ENCODE measurements at regions not wholly inside any gene's neighbourhood (a gene's known extent, or its start where the extent isn't known, plus 50 kb on each side); places are given as distances from the start of the nearest gene placed in this dataset.

DNA sequence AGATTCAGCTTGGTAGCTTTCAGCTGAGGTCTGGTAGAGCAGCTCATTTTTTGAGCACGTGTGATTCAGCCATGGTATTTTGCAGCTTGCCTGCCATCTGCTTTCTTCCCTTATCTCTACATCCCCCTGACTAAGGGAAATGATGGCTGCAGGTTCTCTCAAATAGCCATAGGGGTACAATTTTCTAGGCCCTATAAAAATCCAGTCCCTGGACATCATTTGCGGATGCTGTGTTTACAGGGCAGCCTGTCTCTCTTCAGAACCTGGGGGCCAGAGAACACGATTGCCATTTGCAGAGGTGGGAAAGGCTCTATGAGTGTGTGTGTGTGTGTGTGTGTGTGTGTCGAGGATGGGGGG is 442.7 kb upstream of the MEIS1 start:
- Histone ChIP-seq H3K4me1 (no peaks in the 10 kb centered on the region), H3K36me3 (no peaks in the 10 kb centered on the region), H3K9me3 (no peaks in the 10 kb centered on the region), H3K27ac (no peak overlapping the region), H3K4me3 (no peak overlapping the region), H3K27me3 (no peaks in the 10 kb centered on the region)
- no peak for ATAC-seq
- WGBS, 2 donors (ENCODE audit: low coverage in 1 of 2): 38 to 58% methylated on average over 1 to 3 of the region's 4 CpGs
- TF ChIP-seq, protein P1, sequence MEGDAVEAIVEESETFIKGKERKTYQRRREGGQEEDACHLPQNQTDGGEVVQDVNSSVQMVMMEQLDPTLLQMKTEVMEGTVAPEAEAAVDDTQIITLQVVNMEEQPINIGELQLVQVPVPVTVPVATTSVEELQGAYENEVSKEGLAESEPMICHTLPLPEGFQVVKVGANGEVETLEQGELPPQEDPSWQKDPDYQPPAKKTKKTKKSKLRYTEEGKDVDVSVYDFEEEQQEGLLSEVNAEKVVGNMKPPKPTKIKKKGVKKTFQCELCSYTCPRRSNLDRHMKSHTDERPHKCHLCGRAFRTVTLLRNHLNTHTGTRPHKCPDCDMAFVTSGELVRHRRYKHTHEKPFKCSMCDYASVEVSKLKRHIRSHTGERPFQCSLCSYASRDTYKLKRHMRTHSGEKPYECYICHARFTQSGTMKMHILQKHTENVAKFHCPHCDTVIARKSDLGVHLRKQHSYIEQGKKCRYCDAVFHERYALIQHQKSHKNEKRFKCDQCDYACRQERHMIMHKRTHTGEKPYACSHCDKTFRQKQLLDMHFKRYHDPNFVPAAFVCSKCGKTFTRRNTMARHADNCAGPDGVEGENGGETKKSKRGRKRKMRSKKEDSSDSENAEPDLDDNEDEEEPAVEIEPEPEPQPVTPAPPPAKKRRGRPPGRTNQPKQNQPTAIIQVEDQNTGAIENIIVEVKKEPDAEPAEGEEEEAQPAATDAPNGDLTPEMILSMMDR (IDR thresholded peaks at IDR 0.05): no peak
- TF ChIP-seq EP300 (IDR thresholded peaks at IDR 0.05) (no peak), POLR2AphosphoS5 (IDR thresholded peaks at IDR 0.05) (no peak), POLR2A (IDR thresholded peaks at IDR 0.05) (no peak)

GRCh38 chr2:65991381-65992197 is 443.3 kb upstream of the MEIS1 start:
- H3K27ac ChIP-seq: no peak overlapping the region

DNA sequence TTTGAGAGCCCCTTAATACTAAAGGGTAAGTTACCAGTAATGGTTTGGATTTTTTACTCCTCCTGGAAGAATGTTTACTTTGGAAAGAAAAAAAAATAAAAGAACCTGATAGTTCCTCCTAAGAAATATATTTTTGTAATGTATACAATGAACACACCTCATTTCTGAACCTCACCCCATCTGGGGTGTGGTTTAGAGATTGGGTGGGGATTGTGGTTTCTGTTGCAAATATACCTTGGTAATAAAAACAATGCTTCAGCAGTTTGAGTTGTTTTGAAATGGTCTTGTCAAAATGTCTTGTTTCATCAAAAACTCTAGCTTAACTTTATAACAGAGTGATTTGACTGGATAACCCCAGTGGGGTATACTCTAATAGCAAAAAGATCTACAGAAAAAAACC is 448.9 kb upstream of the MEIS1 start:
- H3K36me3 ChIP-seq: no peaks in the 10 kb centered on the region
- no peaks in the 10 kb centered on the region for H3K9me3 ChIP-seq
- no peaks in the 10 kb centered on the region for H3K4me1 ChIP-seq
- TF ChIP-seq POLR2A (IDR thresholded peaks at IDR 0.05): no peak
- TF ChIP-seq, protein P1 (IDR thresholded peaks at IDR 0.05): no peak
- TF ChIP-seq EP300 (IDR thresholded peaks at IDR 0.05): no peak
- no peak overlapping the region for H3K4me3 ChIP-seq
- no peak overlapping the region for H3K27ac ChIP-seq
- no peak for ATAC-seq
- no peaks in the 10 kb centered on the region for H3K27me3 ChIP-seq

More at GRCh38 chr2:65991381-65992197, 443.3 kb upstream of the MEIS1 start:
- Histone ChIP-seq H3K4me3 (no peak overlapping the region), H3K4me1 (no peaks in the 10 kb centered on the region), H3K9me3 (no peaks in the 10 kb centered on the region), H3K27me3 (no peaks in the 10 kb centered on the region), H3K36me3 (no peaks in the 10 kb centered on the region)
- 42 to 73% methylated on average over 6 to 7 of the region's 9 CpGs for WGBS, 2 donors (ENCODE audit: low coverage in 1 of 2)
- ATAC-seq: peak; percentile 57
- TF ChIP-seq POLR2A (IDR thresholded peaks at IDR 0.05) (no peak), POLR2AphosphoS5 (IDR thresholded peaks at IDR 0.05) (no peak), EP300 (IDR thresholded peaks at IDR 0.05) (no peak)
- TF ChIP-seq, protein P1 (IDR thresholded peaks at IDR 0.05): no peak

DNA sequence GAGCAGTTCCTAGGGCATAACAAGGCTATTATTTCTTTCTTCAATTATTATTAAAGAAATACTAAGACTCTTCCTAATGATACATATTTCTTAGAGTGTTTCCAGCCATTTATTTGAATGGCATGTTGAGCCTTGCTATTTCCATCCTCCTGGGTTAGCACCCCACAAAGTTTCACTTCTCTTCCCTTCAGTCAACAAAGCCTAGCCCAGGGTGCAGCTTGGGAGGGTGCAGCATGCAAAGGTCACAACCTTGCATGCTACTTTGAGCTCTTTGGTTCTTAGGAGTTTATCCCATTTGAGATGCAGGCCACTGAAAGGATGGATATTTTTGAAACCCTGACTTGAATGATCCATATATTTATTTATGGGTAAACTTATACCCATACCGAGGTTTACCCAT is 454.4 kb upstream of the MEIS1 start:
- ATAC-seq: no peak
- H3K27ac ChIP-seq: no peak overlapping the region
- no peaks in the 10 kb centered on the region for H3K4me1 ChIP-seq
- H3K9me3 ChIP-seq: peaks cover 0 to 10% (median 0%) of the 10 kb centered on the region in 3 donors
- no peaks in the 10 kb centered on the region for H3K27me3 ChIP-seq
- WGBS, 2 donors (ENCODE audit: low coverage in 1 of 2): 100% methylated on average over 1 of the region's 1 CpG; no CpG with 5 or more reads in 1 of the 2 donors
- no peak overlapping the region for H3K4me3 ChIP-seq
- no peaks in the 10 kb centered on the region for H3K36me3 ChIP-seq
- TF ChIP-seq POLR2A (IDR thresholded peaks at IDR 0.05) (no peak), EP300 (IDR thresholded peaks at IDR 0.05) (no peak), POLR2AphosphoS5 (IDR thresholded peaks at IDR 0.05) (no peak)
- TF ChIP-seq, protein P1 (IDR thresholded peaks at IDR 0.05): no peak

DNA sequence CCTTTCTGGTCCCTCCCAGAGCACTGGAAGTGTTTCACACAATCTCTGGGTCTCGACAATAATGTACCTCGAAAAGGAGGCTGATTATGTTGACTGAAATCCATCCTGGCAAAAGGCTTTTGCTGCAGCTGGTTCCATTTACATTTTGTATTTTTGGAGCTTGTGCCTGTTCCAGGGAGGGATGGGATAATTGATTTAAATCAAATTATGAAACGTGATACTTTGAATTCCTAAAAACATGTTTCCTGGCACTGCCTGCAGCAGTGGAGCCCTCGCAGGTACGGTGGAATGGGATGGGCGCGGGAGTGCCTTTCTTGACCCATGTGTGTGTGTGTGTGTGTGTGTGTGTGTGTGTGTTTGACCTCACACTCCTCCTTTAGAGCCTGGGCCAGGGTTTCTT is 455.5 kb upstream of the MEIS1 start:
- TF ChIP-seq EP300 (IDR thresholded peaks at IDR 0.05) (no peak), POLR2AphosphoS5 (IDR thresholded peaks at IDR 0.05) (no peak), POLR2A (IDR thresholded peaks at IDR 0.05) (no peak)
- TF ChIP-seq, protein P1 (IDR thresholded peaks at IDR 0.05): no peak
- WGBS, 2 donors (ENCODE audit: low coverage in 1 of 2): 58 to 78% methylated on average over 7 of the region's 7 CpGs

More for the DNA sequence above, 455.5 kb upstream of the MEIS1 start:
- Histone ChIP-seq H3K27me3 (no peaks in the 10 kb centered on the region), H3K4me1 (no peaks in the 10 kb centered on the region), H3K27ac (no peak overlapping the region), H3K4me3 (no peak overlapping the region), H3K9me3 (peaks cover 0 to 10% (median 0%) of the 10 kb centered on the region in 3 donors), H3K36me3 (no peaks in the 10 kb centered on the region)
- no peak for ATAC-seq

Measured in gastroesophageal sphincter (tissue), 4 donors.